Activated T-cell treated with anti-CD3 and anti-CD28 coated beads for 24 hours (primary cell): ENCODE measurements at regions not wholly inside any gene's neighbourhood (a gene's known extent, or its start where the extent isn't known, plus 50 kb on each side); places are given as distances from the start of the nearest gene placed in this dataset.
"Not testable (repeated sequence)": the region's sequence is repeated elsewhere in the genome, so short reads cannot be mapped to it uniquely, and the experiment has no call there.

Experiments used
- DNase-seq: peaks from one replicate; pipeline ENCODE4 v3.0.0-alpha.2; 2020; ENCODE audit warnings: low read depth

DNA sequence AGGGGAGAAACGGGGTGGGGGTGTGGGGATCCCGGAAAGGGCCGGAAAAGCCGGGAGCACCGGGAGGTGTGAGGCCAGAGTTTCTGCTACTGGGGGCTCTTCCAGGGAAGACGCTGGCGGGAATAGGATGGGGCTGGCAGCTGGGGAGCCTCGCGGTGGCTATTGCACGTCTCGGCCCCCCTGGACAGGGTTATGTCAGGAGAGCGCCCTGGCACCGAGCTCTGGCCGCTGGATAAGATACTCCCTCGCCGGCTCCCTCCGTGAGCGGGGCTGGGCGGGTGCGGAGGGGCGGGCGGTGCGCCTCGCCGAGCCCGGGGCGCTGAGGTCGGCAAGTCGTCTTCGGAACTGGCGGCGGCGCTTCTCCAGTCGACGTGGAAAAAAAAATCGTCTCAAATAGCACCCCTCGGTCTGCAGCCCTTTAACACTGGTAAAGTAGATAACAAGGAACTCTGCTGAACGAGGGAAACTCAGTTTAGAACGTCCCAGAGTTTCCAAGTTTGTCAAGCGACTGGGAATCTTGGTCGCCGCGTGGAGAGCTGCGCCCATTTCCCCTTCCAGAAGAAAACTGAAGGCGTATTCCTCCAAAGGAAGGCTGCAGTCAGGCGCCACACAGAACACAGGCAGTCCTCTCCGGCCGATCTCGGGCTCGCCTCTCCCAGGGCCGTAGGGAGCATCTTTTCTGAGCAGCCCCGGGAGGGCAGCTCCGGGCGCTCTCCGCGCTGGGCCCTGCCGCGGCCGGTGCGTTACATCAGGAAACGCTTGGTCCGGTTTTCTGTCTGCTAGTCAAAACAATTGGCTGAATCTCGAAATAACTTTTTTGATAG lies 115.1 kb downstream of the KCNRG start:
- DNase-seq: no peak

DNA sequence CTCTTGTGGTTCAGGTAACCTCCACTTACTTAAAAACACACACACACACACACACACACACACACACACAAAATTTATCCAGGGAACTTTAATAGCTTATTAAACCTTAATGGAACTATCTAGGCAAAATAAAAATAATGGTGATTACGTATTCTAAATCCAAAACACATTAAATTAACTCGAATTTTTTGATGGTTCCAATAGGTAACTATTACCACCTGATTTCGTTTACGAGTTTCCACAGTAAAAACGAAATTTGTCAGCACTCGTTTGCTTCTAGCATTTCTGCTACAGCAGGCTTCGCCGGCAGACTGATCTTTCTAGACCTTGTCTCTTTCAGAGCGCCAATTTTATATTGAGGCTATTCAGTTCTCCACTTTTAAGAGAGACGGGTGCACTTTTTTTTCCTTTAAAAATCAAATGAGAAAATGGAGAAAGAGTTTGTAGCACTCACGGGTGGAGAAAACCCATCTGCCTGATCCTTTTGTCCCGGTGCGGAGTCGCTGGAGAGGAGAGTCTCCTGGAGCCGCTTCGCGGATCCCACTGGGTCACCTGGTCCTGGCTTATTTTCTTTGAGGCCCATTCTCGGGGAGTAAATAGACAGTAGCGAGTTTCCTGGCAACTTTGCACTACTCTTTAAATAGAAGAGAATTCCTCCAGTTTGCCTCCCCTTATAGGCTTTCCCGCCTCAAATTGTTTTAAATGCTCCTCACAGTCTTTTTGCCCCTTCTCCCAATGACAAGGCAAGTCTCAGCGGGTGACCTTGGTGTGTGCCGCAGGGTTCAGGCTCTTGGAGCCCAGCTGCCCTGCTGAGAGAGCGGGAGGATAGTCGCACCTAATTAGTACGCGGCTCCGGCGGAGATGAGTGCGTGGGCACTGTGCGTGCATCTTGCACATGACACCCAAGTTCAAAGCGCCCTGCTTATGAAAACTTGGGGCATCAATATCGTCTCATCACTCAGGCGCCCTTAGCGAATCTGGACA lies 117.0 kb downstream of the KCNRG start:
- no peak for DNase-seq

DNA sequence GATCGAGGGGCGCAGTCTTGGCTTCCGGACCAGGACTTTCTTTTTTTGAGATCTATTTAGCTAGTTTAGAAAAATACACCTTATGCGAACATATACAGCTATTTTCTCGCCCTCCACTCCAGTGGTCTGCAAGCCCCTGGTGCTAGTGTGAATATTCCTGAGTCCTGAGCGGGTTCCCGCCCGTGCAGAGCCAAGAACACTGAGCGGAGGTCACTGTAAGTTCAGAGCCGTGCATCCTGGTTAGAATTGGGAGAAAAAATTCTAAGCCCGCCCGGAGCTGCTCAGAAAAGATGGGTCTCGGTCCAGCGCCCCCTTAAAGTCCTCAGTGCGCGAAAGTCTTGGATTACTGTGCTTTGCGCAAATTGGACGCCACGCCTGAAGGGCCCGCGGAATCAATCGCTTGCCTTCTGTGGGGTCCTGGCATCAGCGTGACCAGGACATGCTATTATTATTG lies 117.7 kb downstream of the KCNRG start:
- DNase-seq: no peak

DNA sequence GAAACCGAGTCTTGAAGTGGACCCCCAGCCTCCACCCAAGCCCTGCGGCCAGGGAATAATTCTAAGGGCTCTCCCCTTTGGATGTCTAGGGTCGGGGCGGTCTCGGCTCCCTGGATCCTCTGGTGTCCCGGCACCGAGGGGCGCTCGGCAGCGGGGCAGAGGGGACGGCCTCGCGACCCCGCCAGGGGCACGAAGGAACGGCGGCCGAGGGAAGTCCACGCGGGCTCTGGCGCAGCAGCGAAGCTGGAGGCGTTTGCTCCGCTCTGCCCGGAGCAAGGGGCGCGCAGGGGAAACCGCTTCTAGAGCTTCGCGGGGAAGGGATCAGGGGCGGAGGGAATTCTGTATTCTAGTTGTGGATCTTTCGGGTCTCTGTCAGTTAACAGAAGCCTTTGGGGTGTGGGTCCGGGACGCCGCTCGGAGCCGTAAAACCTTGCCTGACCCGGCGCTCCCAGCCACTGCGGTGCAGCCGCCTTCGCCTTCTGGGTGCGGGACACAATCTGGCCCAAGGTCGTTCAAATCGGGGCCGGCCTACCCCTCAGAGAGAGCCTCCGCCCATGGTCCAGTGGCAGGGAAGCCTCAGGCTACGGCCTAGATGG lies 118.2 kb downstream of the KCNRG start:
- DNase-seq: no peak

DNA sequence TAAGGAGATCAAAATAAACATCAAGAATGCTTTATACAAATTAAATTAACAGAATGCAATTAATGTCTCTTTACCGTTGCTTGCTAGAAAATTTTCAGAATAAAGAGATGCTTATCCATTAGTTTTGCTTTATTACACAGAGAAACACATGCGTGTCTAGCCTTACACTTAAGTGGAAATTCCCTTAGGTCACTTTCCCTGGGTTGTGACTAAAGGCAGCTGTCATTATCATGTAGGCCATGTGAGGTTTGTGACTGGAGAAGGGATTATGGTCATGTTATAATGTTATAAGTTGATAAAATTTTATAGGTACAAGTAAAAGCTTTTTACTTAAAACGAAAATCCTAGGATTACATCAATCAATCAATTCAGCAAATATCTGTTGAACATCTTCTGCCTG lies 121.0 kb downstream of the KCNRG start:
- DNase-seq: no peak

DNA sequence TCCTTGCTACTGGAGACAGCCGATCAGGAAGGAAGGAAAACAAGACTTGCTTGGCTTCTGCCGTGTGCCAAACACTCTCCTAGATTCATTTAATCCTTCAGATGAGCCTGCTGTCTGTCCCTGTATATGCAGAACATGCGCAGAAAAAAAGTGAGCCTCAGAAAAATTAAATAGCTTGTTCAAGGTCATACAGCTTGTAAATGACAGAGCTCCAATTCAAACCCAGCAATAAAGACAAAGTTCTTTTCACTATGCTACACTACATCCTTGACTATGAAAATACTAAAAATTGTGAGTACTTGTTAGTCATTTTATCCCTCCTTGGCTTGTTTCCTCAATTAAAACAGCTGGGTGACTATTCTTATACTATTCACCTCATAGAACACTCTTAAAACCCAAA lies 121.4 kb downstream of the KCNRG start:
- no peak for DNase-seq

DNA sequence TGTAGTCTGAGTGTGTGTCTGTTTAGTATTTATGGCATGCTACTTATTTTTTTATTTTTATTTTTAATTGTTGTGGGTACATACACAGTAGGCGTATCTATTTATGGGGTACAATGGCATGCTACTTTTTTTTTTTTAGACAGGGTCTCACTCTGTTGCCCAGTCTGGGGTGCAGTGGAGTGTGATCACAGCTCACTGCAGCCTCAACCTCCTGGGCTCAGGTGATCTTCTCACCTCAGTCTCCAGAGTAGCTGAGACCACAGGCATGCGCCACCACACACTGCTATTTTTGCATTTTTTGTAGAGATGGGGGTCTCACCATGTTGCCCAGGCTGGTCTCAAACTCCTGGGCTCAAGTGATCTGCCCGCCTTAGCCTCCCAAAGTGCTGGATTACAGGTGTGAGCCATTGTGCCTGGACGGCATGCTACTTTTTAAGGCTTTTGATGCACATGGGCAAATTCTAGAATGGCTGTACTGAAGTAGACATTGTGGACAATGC lies 124.2 kb downstream of the KCNRG start:
- DNase-seq: not testable (repeated sequence)

DNA sequence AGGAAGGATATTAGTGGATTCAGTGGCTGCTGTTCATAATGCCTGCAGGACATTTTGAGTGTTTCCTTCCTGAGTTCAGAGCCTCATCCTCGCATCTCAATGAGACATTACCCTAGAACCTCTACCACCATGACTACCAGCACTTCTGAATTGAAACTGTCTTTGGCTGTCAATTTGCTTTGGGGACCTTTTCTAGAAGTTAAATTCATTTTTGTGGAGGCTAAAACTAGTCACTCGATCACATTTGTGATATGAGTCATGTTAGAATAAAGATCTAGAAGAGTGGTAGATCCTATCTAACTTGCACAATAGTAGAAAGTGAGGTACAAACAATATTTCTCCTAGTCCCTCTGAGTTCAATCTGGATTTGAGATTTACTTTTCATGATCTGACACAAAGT lies 124.9 kb downstream of the KCNRG start:
- no peak for DNase-seq

DNA sequence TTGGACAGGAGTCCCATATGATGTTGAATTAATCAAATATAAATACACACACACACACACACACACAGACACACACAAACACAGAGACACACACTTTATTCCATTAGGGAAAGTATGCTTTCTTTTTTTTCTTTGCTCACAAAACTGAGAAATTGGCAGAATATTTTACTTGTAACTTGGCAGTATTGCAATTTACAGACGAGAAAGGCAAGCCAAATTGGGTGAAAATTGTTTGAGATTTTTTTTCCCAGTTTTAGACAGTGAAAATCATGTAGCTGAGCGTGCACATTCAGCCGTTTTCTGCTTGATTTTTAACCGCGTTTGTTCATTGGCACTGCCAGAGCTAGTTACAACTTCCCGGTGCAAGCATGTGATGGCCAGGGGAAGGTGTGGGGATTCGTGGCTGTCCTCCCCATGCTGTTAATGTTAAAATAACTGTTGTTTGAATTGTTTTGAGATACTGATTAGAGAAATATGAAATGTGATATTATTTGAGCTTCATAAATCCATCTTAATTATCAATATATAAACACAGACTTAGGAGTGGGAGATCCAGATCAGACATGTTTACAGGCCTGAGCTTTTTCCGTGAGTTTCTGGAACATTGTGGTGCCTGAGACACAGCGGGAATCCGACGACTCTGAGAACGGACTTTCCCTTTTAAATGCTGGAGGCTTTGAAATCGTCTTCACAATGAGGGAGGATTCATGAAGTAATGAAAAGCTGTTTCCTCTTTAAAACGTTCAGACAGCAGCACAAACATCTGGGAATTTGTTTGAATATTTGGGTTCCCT lies 125.5 kb downstream of the KCNRG start:
- no peak for DNase-seq

DNA sequence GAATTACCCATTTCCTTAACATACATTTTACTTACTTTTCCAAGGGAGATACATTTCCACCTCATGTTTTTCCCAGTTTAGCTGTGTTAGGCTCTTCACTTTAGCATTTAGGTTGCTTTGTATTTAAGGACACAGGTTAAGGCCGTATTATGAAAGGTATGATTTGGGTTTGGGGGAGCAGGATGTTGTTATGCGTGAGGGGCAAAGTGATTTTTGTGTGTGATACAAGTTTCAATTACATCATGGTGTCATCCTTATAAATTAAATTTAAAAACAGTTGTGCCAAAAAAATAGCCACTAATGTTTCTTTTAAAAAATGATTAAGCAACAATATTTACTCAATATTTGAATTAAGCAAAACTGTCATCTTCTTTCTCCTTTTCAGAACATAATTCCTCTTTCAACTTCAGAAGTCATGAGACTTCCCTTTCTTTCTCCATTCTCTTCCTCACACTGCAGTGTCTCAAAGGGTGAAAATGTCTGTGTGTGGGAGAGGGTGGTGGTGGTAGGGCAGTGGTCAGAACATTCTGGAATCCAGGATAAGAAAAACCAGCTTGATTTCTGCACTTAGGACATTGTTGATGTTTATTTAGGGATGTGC lies 126.2 kb downstream of the KCNRG start:
- DNase-seq: no peak

DNA sequence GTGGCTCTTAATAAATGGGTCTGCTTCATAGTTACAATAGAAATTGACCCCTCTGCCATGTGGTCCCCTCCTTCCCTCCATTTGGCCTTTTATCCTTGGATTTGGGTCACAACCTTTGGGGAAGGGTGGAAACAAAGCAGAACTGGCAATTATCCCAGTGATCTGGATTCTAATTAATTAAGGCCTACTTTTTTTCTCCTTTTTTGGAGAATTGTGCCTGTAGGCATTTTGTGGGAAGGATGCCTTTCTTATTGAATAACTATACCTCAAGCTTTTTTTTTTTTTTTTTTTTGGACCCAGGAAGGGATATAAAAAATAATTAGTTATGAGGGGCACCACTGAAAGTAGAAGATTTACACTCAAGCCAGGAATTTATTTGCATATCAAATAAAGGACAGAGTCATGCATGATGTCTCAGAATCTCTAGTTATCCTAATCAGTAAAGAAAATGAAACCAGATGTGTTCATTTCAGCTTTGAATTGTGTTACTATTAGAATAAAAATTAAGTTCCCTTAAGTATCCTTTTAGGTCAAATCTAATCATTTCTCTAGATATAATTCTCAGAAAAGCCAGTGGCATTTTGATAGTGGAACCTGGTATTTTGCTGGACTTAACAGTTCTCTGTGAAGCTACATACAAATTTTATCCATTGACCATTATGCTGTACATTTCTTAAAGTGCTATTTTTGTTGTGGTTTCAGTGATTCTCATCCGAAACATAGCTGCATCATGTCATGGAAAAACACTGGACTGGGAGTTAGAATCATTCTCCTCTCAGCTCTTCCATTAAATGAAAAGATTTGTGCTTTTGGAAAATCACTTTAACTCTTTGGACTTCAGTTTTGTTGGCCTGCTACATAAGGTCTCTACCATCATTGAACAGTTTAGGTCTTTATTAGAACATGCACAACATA lies 129.3 kb downstream of the KCNRG start:
- no peak for DNase-seq

DNA sequence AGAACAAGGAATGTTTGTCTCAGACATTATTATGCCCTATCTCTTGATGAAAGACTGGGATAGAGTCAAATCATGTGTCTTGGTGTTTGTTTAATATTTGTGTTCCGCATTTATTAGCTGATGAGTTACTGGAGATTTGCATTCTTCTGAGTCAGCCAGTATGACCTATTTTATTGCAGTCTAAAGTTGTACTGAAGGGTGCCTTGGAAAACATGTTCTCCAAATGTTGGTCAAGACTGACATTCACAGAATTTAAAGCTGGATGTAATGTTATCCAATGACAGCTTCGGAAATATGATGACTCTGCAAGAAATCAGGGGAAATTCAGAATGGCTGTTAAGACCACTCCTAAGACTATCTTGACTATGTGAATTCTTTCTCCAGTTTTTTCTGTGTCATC lies 134.0 kb downstream of the KCNRG start:
- no peak for DNase-seq

DNA sequence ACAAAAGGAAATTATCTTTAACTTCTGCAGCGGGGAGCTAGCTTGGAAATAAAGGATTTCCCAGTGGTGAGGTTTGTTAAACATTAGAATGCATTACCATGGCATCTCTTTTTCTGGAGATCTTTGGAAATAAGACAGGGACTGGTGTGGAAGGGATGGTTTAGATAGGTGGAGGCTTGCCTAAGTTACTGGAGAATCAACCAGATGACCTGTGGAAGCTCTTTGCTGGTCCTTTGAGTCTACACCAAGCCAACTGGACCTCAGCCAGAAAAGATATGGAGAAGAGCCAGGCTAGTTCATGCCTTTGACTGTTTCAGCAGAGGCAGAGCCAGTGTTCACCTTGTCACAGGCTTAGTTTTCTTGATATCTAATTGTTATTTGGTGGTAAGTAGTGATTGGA lies 134.7 kb downstream of the KCNRG start:
- no peak for DNase-seq

DNA sequence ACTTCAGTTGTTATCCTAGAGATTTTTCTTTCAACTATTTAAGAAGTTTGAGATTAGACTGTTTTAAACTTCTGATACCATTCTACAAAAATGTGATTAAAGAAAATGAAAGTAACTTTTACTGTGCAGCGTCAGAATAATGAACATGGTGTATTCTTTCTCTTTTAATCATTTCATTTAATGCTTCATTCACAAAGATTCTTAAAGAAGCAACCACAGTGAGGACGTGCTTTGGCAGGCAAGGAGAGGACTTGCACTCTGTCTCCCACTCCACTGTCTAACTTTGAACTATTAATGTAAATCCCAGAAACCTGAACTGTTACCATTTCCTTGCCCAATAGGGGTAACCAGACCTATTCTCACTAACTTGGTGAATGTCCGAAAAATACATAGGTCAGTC lies 137.0 kb downstream of the KCNRG start:
- no peak for DNase-seq

DNA sequence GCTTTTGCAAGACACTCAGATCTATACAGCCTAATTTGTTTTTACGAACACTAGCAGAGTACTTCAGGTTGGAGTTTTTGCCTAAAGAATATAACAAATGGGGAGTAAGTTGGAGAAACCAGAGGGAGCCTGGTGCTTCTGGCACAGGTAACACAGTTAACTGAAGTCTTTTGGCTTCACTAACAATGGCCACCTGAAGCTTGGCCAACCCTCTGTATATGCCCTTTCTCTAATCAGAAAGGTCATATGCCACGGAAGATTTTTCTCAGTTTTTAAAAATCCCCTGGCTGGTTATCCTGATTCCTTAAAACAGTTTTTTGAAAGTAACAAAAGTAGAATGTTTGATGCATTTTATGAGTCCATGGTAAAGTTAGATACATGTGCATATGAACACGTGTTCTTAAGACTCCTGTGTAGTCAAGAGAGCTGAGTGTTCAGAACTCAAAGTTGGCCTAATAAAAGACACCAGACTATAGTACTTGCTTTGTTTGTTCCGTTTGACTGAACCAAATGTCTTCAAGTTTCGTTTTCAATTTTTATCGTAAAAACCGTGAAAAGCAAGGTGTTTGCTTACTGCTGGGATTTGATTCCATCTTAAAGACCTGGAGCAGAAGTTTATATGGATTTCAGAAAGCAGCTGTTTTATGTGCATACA lies 137.5 kb downstream of the KCNRG start:
- no peak for DNase-seq

DNA sequence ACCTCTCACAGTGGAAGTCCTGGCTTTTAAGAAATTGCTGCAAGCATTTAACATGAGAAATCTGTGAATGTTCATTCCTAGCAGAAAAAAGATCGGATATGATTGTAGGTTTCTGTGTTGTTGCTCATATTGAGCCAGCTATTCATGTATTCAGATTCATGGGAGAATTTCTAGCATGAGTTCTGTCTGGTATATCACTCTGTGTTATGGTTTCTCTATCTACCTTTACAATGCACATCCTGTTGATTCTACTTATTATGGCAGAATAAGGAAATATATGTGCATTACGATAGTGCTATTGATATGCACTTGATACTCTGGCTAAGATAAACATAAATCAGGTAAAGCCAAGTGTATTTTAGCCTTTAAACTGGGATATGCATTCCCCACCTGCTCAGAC lies 138.2 kb downstream of the KCNRG start:
- DNase-seq: no peak

DNA sequence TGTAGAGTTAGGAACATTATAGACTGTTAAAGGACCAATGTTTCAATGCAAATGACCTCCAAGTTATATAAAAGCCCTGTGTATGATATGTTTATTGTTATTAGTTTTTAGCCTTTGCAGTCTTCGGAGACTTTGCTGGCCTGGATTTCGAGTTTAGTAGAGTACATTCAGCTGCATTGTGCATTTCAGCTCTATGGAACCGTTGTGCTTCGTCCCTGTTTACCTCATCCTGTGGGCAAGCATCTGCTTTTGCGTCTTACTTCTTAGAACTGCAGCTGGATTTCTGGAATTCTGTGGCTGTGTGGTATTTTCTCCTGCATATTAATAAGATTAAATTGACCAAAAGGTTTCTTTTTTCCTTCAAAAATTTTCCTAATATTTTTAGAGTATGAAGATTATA lies 138.6 kb downstream of the KCNRG start:
- DNase-seq: no peak

DNA sequence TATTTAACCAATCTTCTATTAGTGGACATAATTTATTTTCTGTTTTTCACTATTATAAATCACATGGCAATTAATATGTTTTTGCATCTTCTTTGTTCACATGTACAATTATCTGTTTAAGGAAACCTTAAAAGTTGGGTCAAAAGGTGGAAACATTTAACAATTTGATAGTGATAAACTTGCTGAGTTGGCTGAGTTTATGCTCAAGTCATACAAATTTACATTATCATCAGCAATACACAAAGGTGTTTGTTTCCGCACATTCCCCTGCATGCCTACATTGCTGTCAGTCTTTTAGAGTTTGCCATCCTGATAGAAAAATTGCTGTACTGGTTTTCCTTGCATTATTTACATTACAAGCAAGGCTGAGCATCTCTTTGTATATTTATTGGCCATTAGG lies 139.5 kb downstream of the KCNRG start:
- DNase-seq: no peak

DNA sequence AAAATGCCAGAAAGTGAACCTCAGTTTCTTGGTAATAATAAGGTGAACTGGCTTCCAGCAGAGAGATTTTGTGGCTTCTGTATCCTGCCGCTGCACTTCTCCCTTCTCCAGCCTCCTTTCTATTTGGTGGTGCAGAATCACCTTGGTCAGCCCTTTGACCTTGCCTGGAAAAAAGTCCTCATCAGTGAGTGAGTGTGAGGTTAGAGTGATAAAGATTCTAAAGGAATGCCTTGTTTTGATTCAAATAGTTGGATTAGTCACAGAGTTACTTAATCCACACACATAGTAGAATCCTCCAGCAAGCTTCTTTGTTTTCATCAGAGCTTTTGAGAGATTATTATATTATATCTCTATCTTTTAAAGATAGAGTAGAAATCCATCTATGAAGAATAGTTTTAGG lies 140.9 kb downstream of the KCNRG start:
- DNase-seq: no peak
